NCI-H1105 treated with DMSO at 0.1 percent for 48 hours (cell line): ENCODE measurements at regions not wholly inside any gene's neighbourhood (a gene's known extent, or its start where the extent isn't known, plus 50 kb on each side); places are given as distances from the start of the nearest gene placed in this dataset.

ENCODE experiments used
- DNase-seq: peaks from one replicate; lab custom pipeline; 2025; lab: John Stamatoyannopoulos, UW

GRCh38 chr20:23253524-23253923 lies 97.1 kb upstream of the NXT1 start:
- DNase-seq = no peak

GRCh38 chr20:23251779-23252178 lies 98.8 kb upstream of the NXT1 start:
- no peak for DNase-seq

- no peak for DNase-seq
These were observed 101.0 kb upstream of the NXT1 start for GRCh38 chr20:23249541-23249940.

DNA sequence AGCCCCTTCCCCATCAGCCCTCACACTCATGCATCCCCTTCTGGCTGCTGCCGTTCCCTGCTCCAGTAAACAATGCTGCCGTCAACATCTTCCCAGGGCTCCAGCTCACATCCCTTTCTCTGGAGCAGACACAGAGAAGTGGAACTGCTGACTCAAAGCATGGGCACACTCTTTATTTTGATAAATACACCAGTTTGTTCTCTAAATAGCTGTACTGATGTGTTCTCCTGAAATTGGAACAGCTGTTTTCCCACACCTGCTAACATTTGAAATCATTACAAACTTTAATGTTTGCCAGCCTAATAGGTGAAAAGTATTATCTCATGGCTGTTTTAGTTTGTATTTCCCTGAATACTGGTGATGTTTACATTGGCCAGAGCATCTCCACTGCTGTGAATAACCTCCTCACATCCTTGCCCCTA lies 102.1 kb upstream of the NXT1 start:
- no peak for DNase-seq

DNA sequence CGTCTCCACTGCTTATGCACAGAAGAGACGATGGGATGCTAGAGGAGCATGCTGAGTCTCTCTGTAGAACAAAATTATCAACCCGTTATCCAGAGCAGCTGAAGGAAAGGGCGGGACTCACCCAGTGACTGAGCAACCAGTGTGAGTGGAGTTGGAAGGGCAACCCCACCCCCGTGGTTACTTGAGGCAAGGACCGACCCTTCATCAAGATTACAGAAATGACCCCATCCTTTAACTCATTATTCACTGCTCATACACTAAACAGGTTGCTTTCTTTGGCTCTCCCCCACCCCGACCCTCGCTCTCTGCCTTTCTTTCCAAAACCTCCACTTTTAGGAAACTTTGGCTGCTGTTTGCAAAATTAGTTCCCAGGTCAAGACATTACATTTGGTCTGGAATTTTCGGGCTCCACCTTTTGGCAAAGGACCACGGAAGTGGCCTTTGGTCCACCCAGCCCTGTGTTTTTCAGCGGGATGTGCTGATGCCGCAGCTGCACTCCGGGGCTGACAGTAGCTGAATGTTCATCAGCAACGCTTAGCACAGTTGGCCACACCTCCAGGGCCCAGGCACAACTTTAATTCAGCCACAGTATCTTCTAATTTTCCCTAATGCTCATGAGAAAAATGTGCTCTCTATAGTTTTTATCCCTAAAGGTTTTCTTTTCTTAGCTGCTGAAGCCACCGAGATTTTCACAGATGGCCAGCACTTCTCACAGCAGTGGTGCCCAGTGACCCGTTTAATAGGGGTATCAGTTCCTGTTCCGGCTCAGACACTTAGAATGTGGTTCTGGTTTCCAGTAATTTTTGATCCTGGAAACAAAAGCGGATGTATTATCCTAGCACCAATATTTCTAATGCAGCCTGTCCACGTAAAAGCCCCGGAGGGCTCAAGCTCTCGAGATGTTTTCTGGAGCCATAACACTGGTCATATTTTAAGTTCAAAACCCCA lies 103.6 kb upstream of the NXT1 start:
- DNase-seq = no peak

DNA sequence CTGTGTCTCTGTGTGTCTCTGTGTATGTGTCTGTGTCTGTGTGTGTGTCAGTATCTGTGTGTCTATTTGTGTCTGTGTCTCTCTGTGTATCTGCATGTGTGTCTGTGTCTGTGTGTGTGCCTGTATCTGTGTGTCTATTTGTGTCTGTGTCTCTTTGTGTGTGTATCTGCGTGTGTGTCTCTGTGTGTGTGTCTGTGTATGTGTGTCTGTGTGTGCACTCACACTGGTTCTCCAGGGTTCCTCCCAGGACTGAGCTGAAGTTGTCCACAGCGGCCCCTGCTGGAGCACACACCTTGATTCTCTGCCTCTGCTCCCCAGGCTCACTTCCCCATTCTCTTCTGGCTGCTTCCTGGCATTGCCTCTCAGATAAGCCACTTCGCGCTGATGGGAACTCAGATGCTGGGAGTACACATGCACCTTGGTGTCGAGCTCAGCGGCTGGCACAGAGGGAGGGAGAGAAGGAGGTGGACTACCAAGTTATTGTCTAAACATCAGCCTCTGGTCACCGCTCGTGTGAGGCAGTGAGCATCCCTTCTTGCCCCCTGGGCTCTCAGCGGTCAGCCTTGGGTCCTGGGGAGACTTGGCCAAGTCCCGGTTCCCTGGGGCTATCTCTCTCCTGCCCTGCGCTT lies 104.9 kb upstream of the NXT1 start:
- no peak for DNase-seq

- DNase-seq = no peak
These were observed 105.6 kb upstream of the NXT1 start for GRCh38 chr20:23244916-23245552.

DNA sequence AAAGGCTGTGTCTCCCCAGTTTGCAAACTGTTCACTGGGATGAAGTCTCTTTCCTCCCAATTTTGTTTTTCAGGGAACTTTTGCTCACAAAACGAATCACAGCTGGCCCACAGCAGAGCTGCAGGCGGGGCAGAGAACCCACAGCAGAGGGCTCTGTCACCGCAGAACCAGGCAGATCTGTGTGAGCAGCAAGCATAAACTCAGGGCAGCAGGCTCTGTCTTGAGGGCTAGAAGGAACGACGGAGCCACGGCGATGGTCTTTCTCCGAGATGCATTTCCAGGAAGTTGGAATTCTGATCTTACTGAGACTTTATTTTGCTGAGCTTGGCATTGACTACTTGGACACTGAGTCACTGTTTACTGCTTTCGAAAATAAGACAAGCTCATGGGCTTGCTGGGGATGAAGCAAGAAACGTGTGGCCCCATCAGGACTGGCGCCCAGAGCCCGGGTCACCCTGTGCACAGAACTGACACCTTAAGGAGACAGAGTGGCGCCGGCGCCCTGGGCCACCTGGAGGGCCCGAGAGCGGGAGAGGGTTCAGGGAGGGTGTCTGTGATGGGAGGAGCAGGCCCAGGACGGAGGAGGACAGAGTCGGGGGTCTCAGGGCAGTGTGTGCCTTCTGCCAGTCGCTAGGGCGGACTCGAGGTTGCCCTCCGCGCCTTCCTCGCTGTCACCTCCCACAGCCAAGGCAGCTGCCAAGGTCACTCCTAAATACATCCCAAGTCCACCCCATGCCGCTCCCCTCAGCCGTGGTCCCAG lies 106.3 kb upstream of the NXT1 start:
- DNase-seq = no peak

- no peak for DNase-seq
These were observed 106.8 kb upstream of the NXT1 start for GRCh38 chr20:23243791-23244155.

DNA sequence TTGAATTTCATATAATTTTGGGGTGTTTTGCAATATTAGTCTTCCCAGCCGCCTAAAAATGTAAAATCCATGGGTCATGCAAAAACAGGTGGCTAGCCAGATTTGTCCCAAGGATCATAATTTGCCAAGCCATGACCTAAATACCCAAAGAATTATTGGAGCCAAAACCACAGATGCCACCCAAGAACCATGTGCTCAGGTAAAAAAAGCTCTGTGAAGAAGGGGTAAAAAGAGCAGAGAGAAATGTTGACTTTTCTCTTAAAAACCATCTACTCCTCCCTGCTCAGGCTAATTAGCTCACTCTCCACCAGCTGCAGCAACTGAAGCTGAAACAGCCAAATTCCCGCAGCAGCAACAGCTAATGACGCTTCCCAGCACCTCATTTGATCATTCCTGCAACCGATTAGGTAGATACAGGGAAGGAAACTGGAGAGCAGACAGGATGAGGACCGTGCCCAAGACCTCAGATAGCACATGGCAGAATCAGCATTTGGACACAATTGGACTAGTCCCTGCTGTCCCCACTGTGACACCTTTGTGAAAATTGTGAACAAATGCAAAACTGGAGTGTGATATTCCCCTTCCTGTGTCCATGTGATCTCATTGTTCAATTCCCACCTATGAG lies 107.9 kb upstream of the NXT1 start:
- DNase-seq = no peak

DNA sequence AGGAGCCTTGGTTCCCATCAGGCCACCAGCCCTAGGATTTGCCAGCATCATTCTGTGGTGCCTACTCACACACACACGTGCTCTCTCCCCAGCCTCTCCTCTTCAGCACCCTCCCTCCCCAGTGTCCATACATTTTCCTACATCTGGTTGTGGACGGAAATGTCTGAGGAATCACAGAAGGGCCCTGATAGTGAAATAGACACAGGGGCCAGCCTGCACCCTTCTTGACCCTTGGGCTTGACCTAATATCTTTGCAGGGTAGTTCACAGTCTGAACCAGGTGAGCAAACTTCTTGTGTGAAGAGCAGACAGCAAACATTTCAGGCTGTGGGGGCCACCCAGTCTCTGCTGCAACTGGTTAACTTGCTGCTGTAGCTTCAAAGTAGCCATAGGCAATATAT lies 108.5 kb upstream of the NXT1 start:
- DNase-seq = no peak

DNA sequence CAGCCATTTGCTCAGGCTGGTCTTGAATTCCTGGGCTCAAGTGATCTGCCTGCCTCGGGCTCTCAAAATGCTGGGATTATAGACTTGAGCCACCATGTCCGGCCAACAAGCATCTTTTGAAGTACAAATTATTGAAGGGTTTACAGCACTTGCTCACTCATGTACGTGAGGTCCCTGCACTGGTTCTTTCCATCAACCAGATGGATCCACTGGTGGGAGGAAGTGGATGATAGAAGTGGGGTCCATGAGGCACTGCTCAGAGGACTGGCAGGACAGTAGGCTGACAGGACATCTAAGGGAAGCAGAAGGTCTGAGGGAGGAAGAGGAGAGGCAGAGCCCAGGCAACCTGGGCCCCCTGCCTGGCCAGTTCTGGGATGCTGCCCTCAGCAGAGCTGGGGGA lies 109.2 kb upstream of the NXT1 start:
- DNase-seq = no peak

DNA sequence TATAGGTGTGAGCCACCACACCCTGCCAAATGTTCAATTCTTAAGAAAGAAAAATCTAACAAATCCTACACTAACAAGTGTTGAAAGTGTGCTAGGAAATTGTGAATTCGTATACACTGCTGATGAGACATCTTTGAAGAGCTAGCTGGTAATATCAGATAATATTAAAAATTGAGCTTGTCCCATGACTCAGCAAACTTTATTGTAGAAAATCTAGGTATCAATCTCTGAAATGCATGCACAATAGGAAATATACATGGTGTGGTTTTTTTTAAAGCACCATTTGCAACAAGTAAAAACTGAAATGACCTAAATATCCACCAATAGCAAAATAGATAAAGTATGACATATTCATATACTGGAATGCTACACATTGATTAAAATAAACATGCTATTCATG lies 110.1 kb upstream of the NXT1 start:
- DNase-seq = no peak

DNA sequence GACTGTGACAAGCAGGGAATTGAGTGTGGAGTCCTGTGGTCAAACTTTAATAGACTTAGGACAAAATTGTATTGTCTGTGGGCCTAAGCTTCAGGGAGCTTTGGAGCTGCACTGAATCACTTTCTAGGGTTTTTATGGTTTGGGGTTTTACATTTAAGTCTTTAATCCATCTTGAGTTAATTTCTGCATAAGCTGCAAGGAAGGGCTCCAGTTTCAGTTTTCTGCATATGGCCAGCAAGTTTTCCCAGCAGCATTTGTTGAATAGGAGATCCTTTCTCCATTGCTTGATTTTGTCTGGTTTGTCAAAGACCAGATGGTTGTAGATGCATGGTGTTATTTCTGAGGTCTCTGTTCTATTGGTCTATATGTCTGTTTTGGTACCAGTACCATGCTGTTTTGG lies 113.4 kb upstream of the NXT1 start:
- no peak for DNase-seq

GRCh38 chr20:23235173-23236027 lies 115.2 kb upstream of the NXT1 start:
- DNase-seq = no peak

GRCh38 chr20:23234311-23235078 lies 116.1 kb upstream of the NXT1 start:
- no peak for DNase-seq

DNA sequence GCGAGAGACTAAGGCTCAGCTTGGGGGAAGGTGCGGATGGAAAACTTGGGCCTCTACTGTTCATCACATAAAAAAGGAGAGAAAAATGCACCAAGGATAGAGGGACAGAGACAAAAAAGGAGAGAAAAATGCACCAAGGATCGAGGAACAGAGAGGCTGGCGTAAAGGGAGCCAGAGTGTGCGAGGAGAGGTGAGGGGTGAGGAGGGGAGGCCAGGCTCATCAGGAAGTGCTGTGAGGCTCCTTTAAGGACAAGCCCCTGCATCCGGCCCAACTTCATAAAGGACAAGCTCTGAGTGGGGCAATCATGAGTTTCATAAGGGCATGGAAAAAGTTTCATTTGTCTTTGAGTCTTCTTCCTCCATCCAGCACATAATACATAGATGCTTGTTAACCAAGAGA lies 117.2 kb upstream of the NXT1 start:
- DNase-seq = no peak

DNA sequence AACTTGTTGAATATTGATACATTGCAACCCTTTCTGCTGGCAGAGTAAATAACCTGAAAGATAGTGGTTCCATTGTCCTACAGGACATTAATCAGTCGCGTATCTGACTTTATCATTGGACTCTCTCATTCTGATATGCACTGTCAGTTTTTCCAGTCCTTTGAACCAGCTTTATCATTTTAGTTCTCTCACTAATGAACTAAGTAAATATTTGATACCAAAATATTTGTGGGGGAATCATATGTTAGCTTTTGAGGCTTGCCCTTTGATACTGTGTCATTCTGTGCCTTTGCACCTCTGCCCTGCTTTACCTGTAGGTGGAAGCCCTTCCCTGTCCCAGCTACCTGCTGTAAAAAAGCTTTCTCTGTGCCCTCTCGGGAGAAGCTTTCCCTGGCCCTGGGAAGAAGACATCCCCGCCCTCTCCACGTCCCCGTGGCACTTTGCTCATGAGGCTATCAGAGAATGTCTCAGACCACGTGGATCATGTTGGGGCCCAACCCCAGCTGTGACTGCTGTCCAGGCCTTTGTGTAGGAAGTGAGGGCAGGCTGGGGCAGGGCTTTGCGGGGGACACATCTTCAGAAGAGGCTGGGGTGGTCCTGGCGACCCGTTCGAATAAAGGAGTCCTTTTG lies 117.8 kb upstream of the NXT1 start:
- no peak for DNase-seq

DNA sequence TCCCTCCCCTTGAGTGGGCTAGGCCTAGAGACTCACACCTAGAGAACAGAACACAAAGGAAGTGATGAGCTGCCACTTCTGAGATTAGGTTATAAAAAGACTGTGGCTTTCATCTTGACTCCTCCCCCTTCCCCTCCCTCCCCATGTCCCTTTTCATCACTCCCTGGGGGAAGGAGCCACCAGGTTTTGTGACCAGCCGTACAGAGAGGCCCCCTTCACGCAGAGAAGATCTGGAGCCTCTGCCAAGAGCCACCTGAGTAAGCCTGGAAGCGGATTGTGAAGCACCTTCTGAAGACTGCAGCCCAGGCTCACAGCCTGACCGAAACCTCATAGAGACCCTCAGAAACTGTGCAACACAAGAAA lies 118.4 kb upstream of the NXT1 start:
- DNase-seq = no peak
